H1 (cell line): ENCODE measurements at regions not wholly inside any gene's neighbourhood (a gene's known extent, or its start where the extent isn't known, plus 50 kb on each side); places are given as distances from the start of the nearest gene placed in this dataset.

Experiments
- FOSL1 ChIP-seq: IDR thresholded peaks from 2 replicates; pipeline ENCODE4 v1.6.1; 2011; ENCODE audit warnings: mild to moderate bottlenecking, low read depth, low read length, moderate library complexity; ENCODE audit not compliant: insufficient read depth
- GABPA ChIP-seq: IDR thresholded peaks from 2 replicates; pipeline ENCODE4 v1.6.1; 2011; ENCODE audit warnings: mild to moderate bottlenecking, low read length, moderate library complexity, borderline replicate concordance; ENCODE audit not compliant: insufficient read depth
- KDM1A ChIP-seq: fragments of 200-600, 300-600 bp; sonication (generic); IDR thresholded peaks from 2 replicates; pipeline ENCODE4 v1.7.1; 2016; ENCODE audit warnings: mild to moderate bottlenecking, low read length, borderline replicate concordance
- PHF8 ChIP-seq: fragments of 200-600 bp; sonication (generic); conservative IDR thresholded peaks from 2 replicates; pipeline ENCODE4 v1.7.1; 2012; ENCODE audit warnings: low read depth, mild to moderate bottlenecking, inconsistent platforms, low read length, moderate library complexity

- TF ChIP-seq KDM1A (no peak), FOSL1 (no peak), PHF8 (no peak), GABPA (no peak)
- TF ChIP-seq, all 59 proteins: peak for 0
Measured at GRCh38 chr2:239743206-239743605, 281.9 kb downstream of the NDUFA10 start (continued).
